Adipocyte (in vitro differentiated cells): ENCODE measurements at regions not wholly inside any gene's neighbourhood (a gene's known extent, or its start where the extent isn't known, plus 50 kb on each side); places are given as distances from the start of the nearest gene placed in this dataset.

Source experiments
- DNase-seq: peaks from one replicate; pipeline ENCODE4 v3.0.0-alpha.2; 2015; ENCODE audit warnings: low read depth
- H3K27me3 ChIP-seq: replicated peaks from 2 replicates; pipeline ENCODE4 v1.7.0; 2013; ENCODE audit warnings: mild to moderate bottlenecking, low read length, moderate library complexity; ENCODE audit not compliant: control insufficient read depth, insufficient read depth
- H3K36me3 ChIP-seq: 2 replicates; pipeline ENCODE4 v1.7.0; 2013; ENCODE audit warnings: low read length, mild to moderate bottlenecking, moderate library complexity; ENCODE audit not compliant: control insufficient read depth, insufficient read depth, severe bottlenecking
- H3K4me1 ChIP-seq: 2 replicates; pipeline ENCODE4 v1.7.0; 2013; ENCODE audit warnings: mild to moderate bottlenecking, low read length, moderate library complexity; ENCODE audit not compliant: control insufficient read depth, insufficient read depth
- H3K4me3 ChIP-seq: 2 replicates; pipeline ENCODE4 v1.7.0; 2013; ENCODE audit warnings: mild to moderate bottlenecking, low read length, moderate library complexity
- H3K9ac ChIP-seq: 2 replicates; pipeline ENCODE4 v1.7.0; 2013; ENCODE audit warnings: mild to moderate bottlenecking, low read length, moderate library complexity
- H3K9me3 ChIP-seq: 2 replicates; pipeline ENCODE4 v1.7.0; 2013; ENCODE audit warnings: mild to moderate bottlenecking, low read length, moderate library complexity; ENCODE audit not compliant: control insufficient read depth

- no peaks in the 10 kb centered on the region for H3K4me1 ChIP-seq
- peak; percentile 48 for DNase-seq
- H3K9ac ChIP-seq: no peak overlapping the region
- no peaks in the 10 kb centered on the region for H3K36me3 ChIP-seq
- H3K27me3 ChIP-seq: no peaks in the 10 kb centered on the region
- no peaks in the 10 kb centered on the region for H3K9me3 ChIP-seq
- H3K4me3 ChIP-seq: no peak overlapping the region
Measured at GRCh38 chr6:23403460-23403859, 722.6 kb upstream of the NRSN1 start.

- Histone ChIP-seq H3K9me3 (no peaks in the 10 kb centered on the region), H3K4me1 (peaks cover 9% of the 10 kb centered on the region), H3K36me3 (no peaks in the 10 kb centered on the region), H3K9ac (no peak overlapping the region), H3K4me3 (no peak overlapping the region), H3K27me3 (no peaks in the 10 kb centered on the region)
- DNase-seq: no peak
Measured at GRCh38 chr6:23409531-23409930, 716.5 kb upstream of the NRSN1 start.

GRCh38 chr6:23410439-23410838, 715.6 kb upstream of the NRSN1 start:
- Histone ChIP-seq H3K9me3 (no peaks in the 10 kb centered on the region), H3K4me3 (no peak overlapping the region), H3K27me3 (no peaks in the 10 kb centered on the region), H3K4me1 (peaks cover 9% of the 10 kb centered on the region), H3K9ac (no peak overlapping the region), H3K36me3 (no peaks in the 10 kb centered on the region)
- no peak for DNase-seq

GRCh38 chr6:23412770-23413169, 713.2 kb upstream of the NRSN1 start:
- DNase-seq: peak; percentile 12
- Histone ChIP-seq H3K36me3 (no peaks in the 10 kb centered on the region), H3K4me1 (peaks cover 9% of the 10 kb centered on the region), H3K9me3 (no peaks in the 10 kb centered on the region), H3K4me3 (no peak overlapping the region), H3K27me3 (no peaks in the 10 kb centered on the region), H3K9ac (no peak overlapping the region)

GRCh38 chr6:23413327-23414050, 712.5 kb upstream of the NRSN1 start:
- Histone ChIP-seq H3K9me3 (no peaks in the 10 kb centered on the region), H3K4me3 (no peak overlapping the region), H3K27me3 (no peaks in the 10 kb centered on the region), H3K4me1 (peaks cover 9% of the 10 kb centered on the region), H3K36me3 (no peaks in the 10 kb centered on the region), H3K9ac (no peak overlapping the region)
- DNase-seq: peak; percentile 70

- Histone ChIP-seq H3K9me3 (no peaks in the 10 kb centered on the region), H3K4me3 (no peak overlapping the region), H3K9ac (peak overlapping the region; percentile 25), H3K36me3 (no peaks in the 10 kb centered on the region), H3K27me3 (no peaks in the 10 kb centered on the region), H3K4me1 (peaks cover 9% of the 10 kb centered on the region)
- peak; percentile 89 for DNase-seq
Measured at GRCh38 chr6:23414051-23414445, 712.0 kb upstream of the NRSN1 start.

- peaks cover 9% of the 10 kb centered on the region for H3K4me1 ChIP-seq
- H3K9me3 ChIP-seq: no peaks in the 10 kb centered on the region
- no peak overlapping the region for H3K4me3 ChIP-seq
- H3K27me3 ChIP-seq: no peaks in the 10 kb centered on the region
- no peak overlapping the region for H3K9ac ChIP-seq
- no peaks in the 10 kb centered on the region for H3K36me3 ChIP-seq
- DNase-seq: no peak
Measured at GRCh38 chr6:23414922-23415321, 711.1 kb upstream of the NRSN1 start.

- no peaks in the 10 kb centered on the region for H3K27me3 ChIP-seq
- no peak for DNase-seq
- peaks cover 9% of the 10 kb centered on the region for H3K4me1 ChIP-seq
- no peak overlapping the region for H3K4me3 ChIP-seq
- H3K36me3 ChIP-seq: no peaks in the 10 kb centered on the region
- H3K9ac ChIP-seq: no peak overlapping the region
- H3K9me3 ChIP-seq: no peaks in the 10 kb centered on the region
Measured at GRCh38 chr6:23415819-23416427, 710.1 kb upstream of the NRSN1 start.

GRCh38 chr6:23417133-23417532, 708.9 kb upstream of the NRSN1 start:
- H3K9me3 ChIP-seq: no peaks in the 10 kb centered on the region
- no peaks in the 10 kb centered on the region for H3K36me3 ChIP-seq
- peaks cover 9% of the 10 kb centered on the region for H3K4me1 ChIP-seq
- no peak overlapping the region for H3K4me3 ChIP-seq
- DNase-seq: no peak
- no peak overlapping the region for H3K9ac ChIP-seq
- H3K27me3 ChIP-seq: no peaks in the 10 kb centered on the region

- H3K9me3 ChIP-seq: no peaks in the 10 kb centered on the region
- no peak for DNase-seq
- no peaks in the 10 kb centered on the region for H3K36me3 ChIP-seq
- H3K27me3 ChIP-seq: no peaks in the 10 kb centered on the region
- no peak overlapping the region for H3K4me3 ChIP-seq
- H3K4me1 ChIP-seq: peaks cover 9% of the 10 kb centered on the region
- H3K9ac ChIP-seq: no peak overlapping the region
Measured at GRCh38 chr6:23418095-23418494, 707.9 kb upstream of the NRSN1 start.

GRCh38 chr6:23419046-23419445, 707.0 kb upstream of the NRSN1 start:
- H3K4me3 ChIP-seq: no peak overlapping the region
- DNase-seq: no peak
- peaks cover under 1% of the 10 kb centered on the region for H3K4me1 ChIP-seq
- H3K27me3 ChIP-seq: no peaks in the 10 kb centered on the region
- H3K9me3 ChIP-seq: no peaks in the 10 kb centered on the region
- H3K9ac ChIP-seq: no peak overlapping the region
- H3K36me3 ChIP-seq: no peaks in the 10 kb centered on the region
